IPS-11a (cell line): ENCODE measurements at regions not wholly inside any gene's neighbourhood (a gene's known extent, or its start where the extent isn't known, plus 50 kb on each side); places are given as distances from the start of the nearest gene placed in this dataset.
"Not testable (repeated sequence)": the region's sequence is repeated elsewhere in the genome, so short reads cannot be mapped to it uniquely, and the experiment has no call there.

Source experiments
- H3K4me3 ChIP-seq: one replicate; pipeline ENCODE4 v1.5.1; 2013; ENCODE audit warnings: low read depth, low read length, control low read depth

DNA sequence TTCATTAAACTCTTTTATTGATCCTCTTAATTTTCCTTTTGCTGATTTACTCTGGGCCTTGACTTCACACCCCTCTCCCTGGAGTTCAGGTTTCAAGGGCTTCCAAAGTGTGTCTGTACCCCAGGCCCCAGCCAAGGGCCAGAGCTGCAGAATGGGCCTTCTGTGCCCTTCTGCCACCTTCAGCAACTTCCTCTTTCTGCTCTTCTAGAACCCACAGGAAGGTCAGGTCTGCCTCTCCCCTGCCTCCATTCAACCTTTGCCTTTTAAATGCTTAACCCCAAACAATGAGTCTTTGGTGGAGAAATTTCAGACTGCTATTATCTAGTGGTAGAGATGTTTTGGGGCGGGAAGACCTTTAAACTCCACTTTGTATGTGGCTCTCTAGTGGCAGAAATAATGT, 63.1 kb downstream of the TSN start:
- H3K4me3 ChIP-seq = no peak overlapping the region

DNA sequence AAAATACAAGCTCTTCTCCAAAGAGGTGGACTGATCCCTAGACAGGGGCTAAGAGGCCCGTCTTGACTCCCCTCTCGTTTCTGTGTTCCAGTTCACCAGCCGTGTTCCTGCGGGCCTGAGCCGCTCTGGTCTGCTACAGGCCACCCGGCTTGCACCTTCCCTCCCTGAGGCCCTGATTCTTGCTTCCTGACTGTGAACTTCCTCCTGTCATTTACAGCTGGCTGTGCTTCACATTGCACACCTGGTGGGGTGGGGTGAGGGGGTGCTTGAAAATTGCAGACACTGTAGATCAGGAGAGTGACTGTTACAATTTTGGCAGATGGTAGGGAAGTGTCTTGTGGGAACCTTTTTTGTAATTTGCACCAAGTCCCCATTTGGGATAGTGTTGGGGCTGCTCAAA, 64.4 kb downstream of the TSN start:
- H3K4me3 ChIP-seq = no peak overlapping the region

DNA sequence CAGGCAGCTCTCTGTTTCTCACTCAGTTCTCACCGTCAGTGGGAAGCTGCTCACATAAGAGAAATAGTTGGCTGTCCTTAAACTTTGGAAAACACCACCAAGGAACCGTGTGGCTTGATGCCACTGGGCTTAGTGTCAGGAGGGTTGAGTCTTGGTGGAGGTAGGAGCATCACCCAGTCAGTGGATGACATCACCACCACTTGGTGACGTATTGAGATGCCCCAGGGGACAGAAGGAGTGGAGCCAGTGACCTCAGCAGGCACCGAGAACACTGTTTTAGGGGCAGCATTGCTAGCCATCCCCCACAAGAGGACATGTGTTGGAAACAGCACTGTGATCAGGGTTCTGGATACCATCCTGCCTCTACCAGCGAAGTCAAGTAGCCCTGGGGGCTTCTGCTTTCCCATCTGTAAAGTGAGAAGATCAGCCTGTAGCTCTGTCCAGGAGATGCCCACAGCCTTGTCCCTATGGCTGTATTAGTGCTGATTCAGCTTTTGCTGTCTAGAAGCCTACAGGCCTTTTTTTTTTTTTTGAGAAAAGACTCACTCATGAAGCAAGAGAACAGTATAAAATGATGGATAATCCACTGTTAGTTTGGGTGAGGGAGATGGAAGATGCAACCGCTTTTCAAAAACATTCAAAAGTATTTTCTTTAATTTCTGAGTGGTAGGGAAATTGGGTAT, 66.2 kb downstream of the TSN start:
- no peak overlapping the region for H3K4me3 ChIP-seq

DNA sequence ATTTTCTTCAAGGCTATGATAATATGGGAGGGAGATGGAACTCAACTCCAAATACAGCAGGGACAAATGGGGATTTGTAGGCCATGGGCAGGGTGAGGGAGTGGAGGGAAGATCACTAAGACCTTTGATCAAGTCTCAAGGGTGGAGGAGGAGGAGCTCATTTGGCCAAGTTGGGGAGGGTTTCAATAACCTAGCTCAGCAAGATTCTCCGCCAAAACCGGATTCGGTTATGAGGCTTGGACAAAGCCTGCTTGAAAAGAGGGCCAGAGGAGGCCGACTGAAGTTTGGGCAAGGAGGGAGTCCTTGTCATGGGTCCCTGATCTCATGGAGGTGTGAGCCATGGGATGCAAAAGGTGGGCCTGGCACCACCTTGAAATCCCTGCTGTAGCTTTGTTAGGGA, 68.8 kb downstream of the TSN start:
- H3K4me3 ChIP-seq = no peak overlapping the region

DNA sequence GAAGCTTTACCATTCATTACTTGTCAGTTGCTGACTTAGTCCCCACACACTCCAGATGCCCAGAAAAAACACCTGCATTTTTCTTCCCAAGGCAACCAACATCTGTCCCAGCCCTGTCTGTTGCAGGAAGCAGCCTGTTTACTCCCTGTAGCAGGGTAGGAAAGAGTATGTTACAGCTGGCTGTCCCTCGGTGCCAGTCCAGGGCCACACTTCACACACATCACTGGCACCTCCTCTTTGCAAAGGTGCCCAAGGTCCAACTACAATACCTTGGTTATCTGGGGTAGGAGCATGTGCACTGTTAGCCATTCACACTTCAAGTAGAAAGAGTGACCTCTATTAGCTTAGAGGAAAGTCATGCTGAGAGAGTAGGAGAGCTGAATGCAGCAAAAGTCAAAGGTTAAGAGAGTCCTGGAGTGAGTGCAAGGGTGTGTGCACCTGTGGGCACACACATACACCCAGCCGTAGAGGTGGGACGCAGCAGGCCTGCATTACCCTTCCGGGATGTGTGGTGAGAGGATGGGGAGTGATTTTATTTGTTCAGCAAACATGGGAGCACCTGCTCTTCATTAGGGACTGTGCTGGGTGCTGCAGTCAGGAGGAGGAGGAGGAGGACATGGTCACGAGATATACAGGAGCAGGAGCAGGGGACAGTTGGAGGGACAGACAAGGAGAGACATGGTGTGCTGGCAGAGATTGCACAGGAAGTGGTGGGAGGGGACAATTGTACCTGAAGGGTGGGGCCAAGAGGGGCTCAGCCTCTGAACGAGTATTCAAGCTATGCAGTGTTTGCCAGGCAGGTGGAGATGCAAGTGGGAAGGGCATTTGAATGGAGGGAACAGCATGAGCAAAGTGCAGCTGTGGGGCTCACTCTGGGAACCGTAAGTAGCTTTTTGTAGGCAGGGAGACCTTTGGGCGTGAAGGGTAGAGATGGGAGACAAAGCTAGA, 69.8 kb downstream of the TSN start:
- no peak overlapping the region for H3K4me3 ChIP-seq

DNA sequence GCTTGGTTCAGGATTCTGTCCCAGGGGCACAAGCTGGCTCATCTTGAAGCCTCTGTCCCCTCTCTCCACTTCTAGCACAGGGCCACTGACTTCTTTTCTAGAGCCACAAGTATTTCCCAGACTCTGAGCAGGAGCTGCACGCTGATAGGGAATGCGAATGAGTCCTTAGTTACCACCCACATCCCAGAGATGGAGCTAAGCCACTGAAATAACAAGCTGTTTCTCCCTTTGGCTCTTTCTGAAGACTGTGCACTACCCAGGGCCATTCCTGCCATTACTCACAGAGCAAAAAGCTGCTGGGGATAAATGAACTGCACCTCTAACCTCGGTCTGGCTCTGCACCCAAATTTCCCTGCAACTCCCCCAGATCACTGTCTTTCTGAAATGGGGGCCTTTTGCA, 70.6 kb downstream of the TSN start:
- H3K4me3 ChIP-seq = no peak overlapping the region

DNA sequence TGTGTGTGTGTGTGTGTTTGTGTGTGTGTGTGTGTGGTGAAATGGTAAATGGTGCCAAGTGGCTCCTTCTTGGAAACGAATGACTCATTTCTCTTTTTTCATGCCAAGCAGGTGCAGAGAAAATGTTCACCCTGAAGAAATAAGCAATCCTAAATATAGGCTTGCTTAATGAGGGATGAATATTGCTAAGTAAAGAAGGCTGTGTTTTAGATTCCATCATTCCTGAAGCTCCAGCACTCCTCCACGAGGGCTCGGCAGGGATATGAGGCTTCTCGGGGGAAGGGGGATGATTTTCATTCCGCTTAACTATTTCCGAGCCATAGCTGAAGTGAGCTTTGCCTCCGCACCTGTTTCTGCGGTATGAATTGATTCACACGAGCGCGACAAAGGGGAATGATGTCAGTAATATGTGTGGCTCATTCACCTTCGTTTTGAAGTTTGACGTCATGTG, 72.9 kb downstream of the TSN start:
- H3K4me3 ChIP-seq = no peak overlapping the region

DNA sequence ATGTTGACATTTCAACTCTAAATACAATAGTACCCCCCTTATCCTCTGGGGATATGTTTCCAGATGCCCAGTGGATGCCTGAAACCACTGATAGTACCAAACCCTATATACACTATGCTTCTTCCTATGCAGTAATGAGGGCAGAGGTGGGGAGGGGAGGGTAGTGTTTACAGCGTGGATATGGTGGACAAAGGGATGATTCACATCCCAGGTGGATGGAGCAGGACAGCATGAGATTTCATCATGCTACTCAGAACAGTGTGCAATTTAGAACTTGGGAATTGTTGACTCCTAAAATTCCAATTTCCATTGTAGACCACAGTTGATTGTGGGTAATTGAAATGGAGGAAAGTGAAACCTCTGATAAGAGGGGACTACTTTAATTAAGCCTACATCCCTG, 75.4 kb downstream of the TSN start:
- H3K4me3 ChIP-seq = no peak overlapping the region

DNA sequence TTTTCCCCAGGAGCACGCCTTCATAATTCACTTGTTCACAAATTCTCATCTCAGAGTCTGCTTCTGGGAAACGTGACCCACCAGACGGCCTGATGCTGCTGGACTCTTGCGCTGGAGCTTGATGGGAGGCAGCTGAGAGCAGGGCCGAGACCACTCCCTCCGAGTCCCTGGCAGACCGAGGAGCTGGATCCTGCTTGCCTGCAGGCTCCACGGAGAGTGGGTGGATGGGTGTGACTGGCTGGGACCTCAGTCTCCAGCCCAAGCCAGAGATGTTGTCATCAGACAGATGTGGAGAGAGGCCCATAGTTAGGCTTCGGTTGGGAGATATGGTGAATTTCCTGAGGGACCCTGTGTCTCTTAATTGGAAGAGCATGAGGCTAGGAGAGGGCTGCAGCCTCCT, 76.4 kb downstream of the TSN start:
- no peak overlapping the region for H3K4me3 ChIP-seq

DNA sequence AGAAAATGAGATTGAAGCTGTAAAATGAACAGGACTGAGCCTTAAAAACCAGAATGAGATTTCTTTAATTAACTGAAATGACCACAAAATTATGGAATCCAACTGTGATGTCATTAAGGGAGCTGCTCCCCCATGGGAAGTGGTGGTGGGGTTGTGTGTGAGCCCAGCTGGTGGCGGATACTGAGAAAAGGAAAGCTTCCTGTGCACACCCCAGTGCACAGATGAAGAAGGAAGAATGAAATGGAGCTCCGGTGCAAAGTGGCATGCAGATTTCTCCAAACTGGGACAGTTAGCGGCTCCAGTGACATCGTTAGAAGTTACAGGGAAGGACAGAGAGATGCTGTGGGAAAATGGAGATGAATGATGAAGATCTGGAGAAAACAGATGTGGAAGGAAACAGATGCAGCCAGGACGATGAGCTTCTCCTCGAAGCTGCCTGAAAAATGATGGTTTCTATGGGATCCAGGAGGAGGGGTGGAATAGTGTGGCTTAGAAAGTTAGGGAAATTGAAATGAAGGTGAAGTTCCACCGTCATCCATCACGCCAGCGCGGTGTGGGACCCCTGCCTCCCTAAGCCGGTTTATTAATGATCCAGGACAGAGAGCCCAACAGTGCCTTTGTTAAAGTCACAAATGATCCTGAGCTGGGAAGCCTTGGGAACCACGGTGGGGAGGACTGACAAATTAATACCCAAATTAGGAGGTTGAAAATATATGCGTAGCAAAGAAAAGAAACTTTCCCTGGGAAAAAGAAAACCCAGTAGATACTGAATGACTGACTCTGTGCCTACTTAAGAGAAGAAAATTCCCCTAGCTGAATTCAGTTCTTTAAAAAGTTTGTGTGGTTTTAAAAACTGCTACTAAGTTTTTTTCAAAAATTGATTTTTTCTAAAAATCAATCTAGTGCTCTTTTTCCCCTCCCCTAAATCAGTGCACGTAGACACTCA, 77.2 kb downstream of the TSN start:
- H3K4me3 ChIP-seq = no peak overlapping the region

DNA sequence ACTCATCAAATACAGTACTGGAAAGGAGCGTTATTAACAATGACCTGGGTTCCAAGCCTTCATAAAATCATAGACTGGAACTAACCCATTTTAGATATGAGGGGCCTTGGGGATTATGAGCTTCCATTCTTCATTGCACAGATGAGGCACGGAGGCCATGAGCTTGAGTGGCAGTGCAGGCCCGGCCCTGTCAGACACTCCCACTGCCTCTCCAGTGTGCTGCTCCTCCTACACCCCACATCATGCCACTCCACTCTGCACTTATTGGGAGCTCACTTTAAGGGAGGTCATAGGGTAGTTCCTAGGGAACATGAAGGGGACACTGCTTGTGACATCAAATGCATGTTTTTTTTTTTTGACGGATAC, 77.9 kb downstream of the TSN start:
- H3K4me3 ChIP-seq = no peak overlapping the region

DNA sequence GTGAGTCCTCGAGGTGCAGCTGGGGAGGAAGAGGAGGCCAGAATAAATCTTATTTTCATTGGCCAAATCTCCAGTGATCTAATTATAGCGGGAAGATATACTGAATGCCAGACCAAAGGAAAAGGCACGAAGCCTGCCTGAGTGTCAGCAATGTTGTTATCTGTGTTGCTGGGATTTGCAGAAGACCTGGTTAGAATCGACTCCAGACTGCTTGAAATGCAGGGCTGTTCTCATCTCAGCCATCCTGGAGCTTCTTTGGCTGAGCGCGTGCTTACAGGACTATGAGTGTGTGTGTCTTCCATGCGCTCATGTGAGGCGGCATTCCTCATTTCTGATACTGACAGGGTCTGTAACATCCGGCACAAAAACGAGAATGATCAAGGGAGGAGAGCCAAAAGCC, 81.2 kb downstream of the TSN start:
- no peak overlapping the region for H3K4me3 ChIP-seq

DNA sequence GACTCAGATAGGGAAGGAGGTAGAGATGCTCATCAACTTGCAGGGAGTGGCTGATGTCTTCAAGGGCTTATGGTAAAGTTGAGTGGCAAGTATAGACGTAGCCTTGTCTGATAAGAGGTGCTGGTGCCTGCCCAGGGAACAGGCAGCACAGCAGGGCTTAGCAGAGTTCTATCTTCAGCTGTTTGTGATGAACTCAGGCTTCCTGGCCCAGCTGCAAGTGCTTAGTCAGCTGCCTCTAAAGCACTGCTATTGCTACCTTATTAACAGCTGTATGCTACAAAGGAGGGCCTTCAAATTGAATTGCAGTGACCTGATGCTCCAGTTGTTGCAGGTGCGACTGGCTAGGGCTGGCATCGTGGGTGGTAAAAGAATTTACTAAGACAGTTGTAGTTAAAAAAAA, 82.1 kb downstream of the TSN start:
- no peak overlapping the region for H3K4me3 ChIP-seq

DNA sequence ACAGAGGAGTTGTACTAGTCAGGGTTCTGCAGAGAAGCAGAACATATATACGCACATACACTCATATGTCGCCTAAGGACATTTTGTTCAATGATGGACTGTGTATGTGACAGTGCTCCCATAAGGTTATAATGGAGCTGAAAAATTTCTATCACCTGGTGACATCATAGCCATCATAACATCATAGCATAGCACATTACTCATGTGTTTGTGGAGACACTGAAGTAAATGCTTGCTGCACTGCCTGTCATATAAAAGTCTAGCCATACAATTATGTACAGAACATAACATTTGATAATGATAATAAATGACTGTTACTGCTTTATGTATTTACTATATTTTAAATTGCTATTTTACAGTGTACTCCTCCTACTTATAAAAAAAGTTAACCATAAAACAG, 83.1 kb downstream of the TSN start:
- no peak overlapping the region for H3K4me3 ChIP-seq

DNA sequence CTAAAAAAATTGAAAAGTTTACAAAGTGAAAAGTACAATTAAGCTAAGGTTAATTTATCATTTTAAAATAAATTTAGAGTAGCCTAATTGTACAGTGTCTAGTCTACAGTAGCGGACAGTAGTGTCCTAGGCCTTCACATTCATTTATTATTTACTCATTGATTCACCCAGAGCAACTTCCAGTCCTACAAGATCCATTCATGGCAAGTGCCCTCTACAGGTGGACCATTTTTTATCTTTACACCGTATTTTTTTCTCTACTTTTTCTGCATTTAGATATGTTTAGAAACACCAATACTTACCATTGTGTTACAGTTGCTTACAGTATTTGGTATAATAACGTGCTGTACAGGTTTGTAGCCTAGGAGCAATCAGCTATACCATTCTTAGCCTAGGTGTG, 84.1 kb downstream of the TSN start:
- H3K4me3 ChIP-seq = no peak overlapping the region

DNA sequence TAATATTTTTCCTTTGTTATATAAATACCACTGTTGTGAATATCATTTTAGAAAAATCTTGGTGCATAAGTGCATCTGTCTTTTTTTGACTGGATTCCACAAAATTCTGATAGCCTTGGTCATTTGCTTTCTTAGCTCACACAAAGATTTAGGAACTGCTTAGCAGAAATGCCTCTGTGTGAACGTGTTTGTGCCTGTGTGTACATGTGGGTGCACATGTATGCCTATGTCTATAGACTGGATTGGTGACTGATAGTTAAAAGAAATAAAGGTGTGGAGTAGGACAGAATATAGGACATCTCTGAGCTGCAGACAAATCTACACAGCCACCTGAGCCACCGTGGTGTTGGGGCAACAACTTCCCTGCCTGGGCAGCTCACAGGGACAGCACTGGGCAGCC, 93.8 kb downstream of the TSN start:
- no peak overlapping the region for H3K4me3 ChIP-seq

DNA sequence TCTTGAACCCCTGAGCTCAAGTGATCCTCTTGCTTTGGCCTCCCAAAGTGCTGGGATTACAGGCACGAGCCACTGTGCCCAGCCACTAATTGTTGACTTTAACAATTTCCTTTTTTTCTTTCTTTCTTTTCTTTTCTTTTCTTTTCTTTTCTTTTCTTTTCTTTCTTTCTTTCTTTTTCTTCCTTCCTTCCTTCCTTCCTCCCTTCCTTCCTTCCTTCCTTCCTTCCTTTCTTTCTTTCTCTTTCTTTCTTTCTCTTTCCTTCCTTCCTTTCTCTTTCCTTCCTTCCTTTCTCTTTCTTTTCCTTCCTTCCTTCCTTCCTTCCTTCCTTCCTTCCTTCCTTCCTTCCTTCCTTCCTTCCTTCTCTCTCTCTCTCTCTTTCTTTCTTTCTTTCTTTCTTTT, 97.7 kb downstream of the TSN start:
- not testable (repeated sequence) for H3K4me3 ChIP-seq

DNA sequence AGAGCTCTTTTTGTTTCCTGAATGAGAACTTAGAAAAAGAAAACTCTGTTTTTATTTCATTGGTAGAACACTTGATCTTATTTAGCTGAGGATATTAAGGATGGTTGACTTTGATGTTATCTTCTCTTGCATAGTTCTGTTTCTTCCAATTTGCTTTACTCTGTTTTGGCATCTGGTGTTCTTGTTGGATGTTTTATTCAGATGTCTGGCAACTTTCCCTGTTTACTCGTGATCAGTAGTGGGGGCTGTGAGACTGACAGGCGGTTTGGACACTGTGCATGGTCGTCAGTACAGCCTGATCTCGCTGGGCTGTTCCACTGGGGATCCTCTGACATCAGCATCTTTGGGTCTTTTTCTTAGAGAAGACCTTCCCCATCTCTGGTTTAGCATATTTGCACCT, 100.1 kb downstream of the TSN start:
- H3K4me3 ChIP-seq = no peak overlapping the region

DNA sequence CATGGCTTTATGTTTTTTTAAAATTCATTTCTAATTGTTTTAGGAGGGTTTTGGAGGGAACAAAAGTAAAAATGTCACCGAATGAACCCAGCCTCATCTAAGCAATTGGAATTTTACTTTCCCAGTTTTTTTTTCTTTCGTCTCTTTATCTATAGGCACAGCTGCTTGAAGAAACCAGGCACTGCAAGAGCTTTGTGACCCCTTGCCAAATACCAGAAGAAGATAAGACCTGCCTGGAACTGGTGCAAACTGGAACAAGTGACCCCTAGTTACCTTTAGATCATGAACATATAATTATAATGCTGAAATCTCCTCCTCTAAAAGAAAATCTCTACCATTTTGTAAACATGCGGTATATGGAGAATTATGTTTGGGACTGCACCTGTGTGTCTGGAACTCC, 100.9 kb downstream of the TSN start:
- no peak overlapping the region for H3K4me3 ChIP-seq

DNA sequence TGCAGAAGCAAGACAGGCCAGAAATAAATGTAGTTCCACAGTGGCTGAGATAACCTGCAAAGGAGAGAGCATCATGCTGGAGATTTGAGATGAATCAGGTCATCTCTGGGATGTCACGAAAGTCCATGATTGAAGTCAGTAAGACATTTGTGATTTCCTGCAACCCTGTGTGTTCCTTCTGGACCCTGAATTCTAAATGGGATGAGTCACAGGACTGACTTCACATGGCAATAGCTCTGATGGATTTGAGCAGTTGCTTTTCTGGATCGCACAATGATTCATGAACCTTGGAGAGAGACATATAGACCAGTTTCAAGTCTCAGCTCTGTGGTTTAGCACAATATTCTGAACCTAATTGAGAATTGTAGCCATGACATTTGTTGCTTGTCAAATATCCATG, 102.9 kb downstream of the TSN start:
- no peak overlapping the region for H3K4me3 ChIP-seq

DNA sequence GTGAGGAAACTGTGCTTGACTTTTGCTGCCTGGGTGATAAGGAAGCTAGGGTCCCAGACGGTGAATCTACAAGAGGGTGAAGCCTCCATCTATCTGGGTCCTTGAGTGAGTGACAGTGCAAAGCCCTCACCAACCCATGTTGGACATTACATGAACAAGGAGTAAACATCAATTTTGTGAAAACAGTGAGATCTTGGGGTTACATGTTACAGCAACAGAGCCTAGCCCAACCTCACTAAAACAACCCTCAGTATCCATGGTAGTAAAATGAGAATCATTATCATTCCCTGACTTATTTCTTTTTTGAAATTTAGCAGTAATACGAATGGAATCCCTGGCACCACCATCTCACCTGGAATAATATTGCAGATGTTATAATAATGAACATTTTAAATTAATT, 103.4 kb downstream of the TSN start:
- H3K4me3 ChIP-seq = no peak overlapping the region
